ENCODE measurements at regions not wholly inside any gene's neighbourhood (a gene's known extent, or its start where the extent isn't known, plus 50 kb on each side); places are given as distances from the start of the nearest gene placed in this dataset.

GRCh38 chr3:182220013-182220412 is 508.3 kb downstream of the SOX2 start:
- H3K9me3 ChIP-seq (replicated peaks; ENCODE audit: low read length), result no peaks in the 10 kb centered on the region
- H3K27me3 ChIP-seq (ENCODE audit: control insufficient read depth, insufficient read depth, low read length), result peaks cover 3% of the 10 kb centered on the region
- H3K4me3 ChIP-seq (ENCODE audit: low read length), result no peak overlapping the region
- no peak overlapping the region for H3K9ac ChIP-seq (ENCODE audit: low read depth, low read length)
- H3K36me3 ChIP-seq (ENCODE audit: insufficient read depth, low read length), result no peaks in the 10 kb centered on the region
- no peaks in the 10 kb centered on the region for H3K4me1 ChIP-seq (ENCODE audit: control insufficient read depth, insufficient read depth, low read length)
- no peak overlapping the region for H3K4me2 ChIP-seq (ENCODE audit: low read length)

- Histone ChIP-seq H3K4me1 (ENCODE audit: control insufficient read depth, insufficient read depth, low read length) (no peaks in the 10 kb centered on the region), H3K9ac (ENCODE audit: low read depth, low read length) (no peak overlapping the region), H3K36me3 (ENCODE audit: insufficient read depth, low read length) (no peaks in the 10 kb centered on the region), H3K9me3 (replicated peaks; ENCODE audit: low read length) (no peaks in the 10 kb centered on the region), H3K4me3 (ENCODE audit: low read length) (no peak overlapping the region), H3K27me3 (ENCODE audit: control insufficient read depth, insufficient read depth, low read length) (no peaks in the 10 kb centered on the region), H3K4me2 (ENCODE audit: low read length) (no peak overlapping the region)
These were observed 508.7 kb downstream of the SOX2 start for GRCh38 chr3:182220471-182220870.

GRCh38 chr3:182226995-182227394 is 515.3 kb downstream of the SOX2 start:
- Histone ChIP-seq H3K9ac (ENCODE audit: low read depth, low read length) (no peak overlapping the region), H3K4me3 (ENCODE audit: low read length) (no peak overlapping the region), H3K27me3 (ENCODE audit: control insufficient read depth, insufficient read depth, low read length) (peaks cover 4% of the 10 kb centered on the region)

GRCh38 chr3:182233405-182233804 is 521.7 kb downstream of the SOX2 start:
- H3K9ac ChIP-seq (ENCODE audit: low read depth, low read length), result no peak overlapping the region
- H3K4me3 ChIP-seq (ENCODE audit: low read length), result no peak overlapping the region
- H3K36me3 ChIP-seq (ENCODE audit: insufficient read depth, low read length), result no peaks in the 10 kb centered on the region
- no peaks in the 10 kb centered on the region for H3K27me3 ChIP-seq (ENCODE audit: control insufficient read depth, insufficient read depth, low read length)
- no peak overlapping the region for H3K4me2 ChIP-seq (ENCODE audit: low read length)
- no peaks in the 10 kb centered on the region for H3K9me3 ChIP-seq (replicated peaks; ENCODE audit: low read length)
- peaks cover 5% of the 10 kb centered on the region for H3K4me1 ChIP-seq (ENCODE audit: control insufficient read depth, insufficient read depth, low read length)

More at GRCh38 chr3:182226995-182227394, 515.3 kb downstream of the SOX2 start:
- Histone ChIP-seq H3K36me3 (ENCODE audit: insufficient read depth, low read length) (no peaks in the 10 kb centered on the region), H3K4me1 (ENCODE audit: control insufficient read depth, insufficient read depth, low read length) (no peaks in the 10 kb centered on the region), H3K9me3 (replicated peaks; ENCODE audit: low read length) (no peaks in the 10 kb centered on the region), H3K4me2 (ENCODE audit: low read length) (no peak overlapping the region)

- H3K27me3 ChIP-seq (ENCODE audit: control insufficient read depth, insufficient read depth, low read length), result no peaks in the 10 kb centered on the region
- H3K9me3 ChIP-seq (replicated peaks; ENCODE audit: low read length), result no peaks in the 10 kb centered on the region
- no peak overlapping the region for H3K4me3 ChIP-seq (ENCODE audit: low read length)
- H3K9ac ChIP-seq (ENCODE audit: low read depth, low read length), result no peak overlapping the region
- peaks cover 7% of the 10 kb centered on the region for H3K4me1 ChIP-seq (ENCODE audit: control insufficient read depth, insufficient read depth, low read length)
- H3K36me3 ChIP-seq (ENCODE audit: insufficient read depth, low read length), result no peaks in the 10 kb centered on the region
- H3K4me2 ChIP-seq (ENCODE audit: low read length), result no peak overlapping the region
These were observed 522.2 kb downstream of the SOX2 start for GRCh38 chr3:182233957-182234356.

GRCh38 chr3:182234881-182235280 is 523.2 kb downstream of the SOX2 start:
- no peaks in the 10 kb centered on the region for H3K27me3 ChIP-seq (ENCODE audit: control insufficient read depth, insufficient read depth, low read length)
- no peak overlapping the region for H3K4me2 ChIP-seq (ENCODE audit: low read length)
- no peaks in the 10 kb centered on the region for H3K36me3 ChIP-seq (ENCODE audit: insufficient read depth, low read length)
- H3K4me1 ChIP-seq (ENCODE audit: control insufficient read depth, insufficient read depth, low read length), result peaks cover 7% of the 10 kb centered on the region
- H3K4me3 ChIP-seq (ENCODE audit: low read length), result no peak overlapping the region
- H3K9ac ChIP-seq (ENCODE audit: low read depth, low read length), result no peak overlapping the region
- no peaks in the 10 kb centered on the region for H3K9me3 ChIP-seq (replicated peaks; ENCODE audit: low read length)

GRCh38 chr3:182235504-182235903 is 523.8 kb downstream of the SOX2 start:
- Histone ChIP-seq H3K27me3 (ENCODE audit: control insufficient read depth, insufficient read depth, low read length) (no peaks in the 10 kb centered on the region), H3K4me3 (ENCODE audit: low read length) (no peak overlapping the region), H3K9ac (ENCODE audit: low read depth, low read length) (no peak overlapping the region), H3K9me3 (replicated peaks; ENCODE audit: low read length) (no peaks in the 10 kb centered on the region), H3K4me1 (ENCODE audit: control insufficient read depth, insufficient read depth, low read length) (peaks cover 7% of the 10 kb centered on the region), H3K4me2 (ENCODE audit: low read length) (no peak overlapping the region), H3K36me3 (ENCODE audit: insufficient read depth, low read length) (no peaks in the 10 kb centered on the region)

GRCh38 chr3:182238126-182238525 is 526.4 kb downstream of the SOX2 start:
- Histone ChIP-seq H3K4me3 (ENCODE audit: low read length) (no peak overlapping the region), H3K36me3 (ENCODE audit: insufficient read depth, low read length) (no peaks in the 10 kb centered on the region), H3K9me3 (replicated peaks; ENCODE audit: low read length) (no peaks in the 10 kb centered on the region), H3K4me2 (ENCODE audit: low read length) (peak overlapping the region; percentile 54), H3K4me1 (ENCODE audit: control insufficient read depth, insufficient read depth, low read length) (peaks cover 12% of the 10 kb centered on the region), H3K27me3 (ENCODE audit: control insufficient read depth, insufficient read depth, low read length) (no peaks in the 10 kb centered on the region), H3K9ac (ENCODE audit: low read depth, low read length) (no peak overlapping the region)

GRCh38 chr3:182239316-182239715 is 527.6 kb downstream of the SOX2 start:
- H3K27me3 ChIP-seq (ENCODE audit: control insufficient read depth, insufficient read depth, low read length), result no peaks in the 10 kb centered on the region
- no peaks in the 10 kb centered on the region for H3K36me3 ChIP-seq (ENCODE audit: insufficient read depth, low read length)
- peaks cover 12% of the 10 kb centered on the region for H3K4me1 ChIP-seq (ENCODE audit: control insufficient read depth, insufficient read depth, low read length)
- no peak overlapping the region for H3K9ac ChIP-seq (ENCODE audit: low read depth, low read length)
- no peak overlapping the region for H3K4me2 ChIP-seq (ENCODE audit: low read length)
- no peak overlapping the region for H3K4me3 ChIP-seq (ENCODE audit: low read length)
- H3K9me3 ChIP-seq (replicated peaks; ENCODE audit: low read length), result no peaks in the 10 kb centered on the region

- Histone ChIP-seq H3K4me3 (ENCODE audit: low read length) (no peak overlapping the region), H3K9ac (ENCODE audit: low read depth, low read length) (no peak overlapping the region), H3K4me1 (ENCODE audit: control insufficient read depth, insufficient read depth, low read length) (peaks cover 12% of the 10 kb centered on the region), H3K9me3 (replicated peaks; ENCODE audit: low read length) (no peaks in the 10 kb centered on the region), H3K4me2 (ENCODE audit: low read length) (no peak overlapping the region), H3K27me3 (ENCODE audit: control insufficient read depth, insufficient read depth, low read length) (no peaks in the 10 kb centered on the region), H3K36me3 (ENCODE audit: insufficient read depth, low read length) (no peaks in the 10 kb centered on the region)
These were observed 528.7 kb downstream of the SOX2 start for GRCh38 chr3:182240474-182240873.

GRCh38 chr3:182241196-182241765 is 529.6 kb downstream of the SOX2 start:
- peak overlapping the region; percentile 13 for H3K4me2 ChIP-seq (ENCODE audit: low read length)
- H3K4me3 ChIP-seq (ENCODE audit: low read length), result no peak overlapping the region
- peaks cover 12% of the 10 kb centered on the region for H3K4me1 ChIP-seq (ENCODE audit: control insufficient read depth, insufficient read depth, low read length)
- H3K36me3 ChIP-seq (ENCODE audit: insufficient read depth, low read length), result no peaks in the 10 kb centered on the region
- no peak overlapping the region for H3K9ac ChIP-seq (ENCODE audit: low read depth, low read length)
- H3K27me3 ChIP-seq (ENCODE audit: control insufficient read depth, insufficient read depth, low read length), result no peaks in the 10 kb centered on the region
- no peaks in the 10 kb centered on the region for H3K9me3 ChIP-seq (replicated peaks; ENCODE audit: low read length)

- H3K4me2 ChIP-seq (ENCODE audit: low read length), result peak overlapping the region; percentile 13
- no peaks in the 10 kb centered on the region for H3K36me3 ChIP-seq (ENCODE audit: insufficient read depth, low read length)
- peaks cover 12% of the 10 kb centered on the region for H3K4me1 ChIP-seq (ENCODE audit: control insufficient read depth, insufficient read depth, low read length)
- H3K9ac ChIP-seq (ENCODE audit: low read depth, low read length), result peak overlapping the region; percentile 2
- H3K9me3 ChIP-seq (replicated peaks; ENCODE audit: low read length), result no peaks in the 10 kb centered on the region
- peaks cover 3% of the 10 kb centered on the region for H3K27me3 ChIP-seq (ENCODE audit: control insufficient read depth, insufficient read depth, low read length)
- no peak overlapping the region for H3K4me3 ChIP-seq (ENCODE audit: low read length)
These were observed 530.2 kb downstream of the SOX2 start for GRCh38 chr3:182241766-182242488.
